HepG2 (cell line): ENCODE measurements at regions not wholly inside any gene's neighbourhood (a gene's known extent, or its start where the extent isn't known, plus 50 kb on each side); places are given as distances from the start of the nearest gene placed in this dataset.

Source experiments
- ARHGAP35 ChIP-seq: sonication (generic); formaldehyde crosslinking; IDR thresholded peaks from 2 replicates; pipeline ENCODE4 v1.9.0; 2022; ENCODE audit warnings: mild to moderate bottlenecking, inconsistent platforms, moderate library complexity, missing genetic modification reagents, borderline replicate concordance
- ARNT ChIP-seq: fragments of 450-650 bp; IDR thresholded peaks from 2 replicates; pipeline ENCODE4 v1.6.1; 2017
- ERF ChIP-seq: IDR thresholded peaks from 2 replicates; pipeline ENCODE4 v1.6.1; 2018; ENCODE audit warnings: missing biosample characterization, missing genetic modification reagents
- GZF1 ChIP-seq: sonication (generic); formaldehyde crosslinking; IDR thresholded peaks from 2 replicates; pipeline ENCODE4 v1.5.1; 2020; ENCODE audit warnings: mild to moderate bottlenecking, missing genetic modification reagents
- HOXA9 ChIP-seq: sonication (generic); formaldehyde crosslinking; IDR thresholded peaks from 2 replicates; pipeline ENCODE4 v1.8.1; 2022; ENCODE audit warnings: missing genetic modification reagents, mild to moderate bottlenecking, moderate library complexity, borderline replicate concordance
- JUND ChIP-seq: sonication (generic); formaldehyde crosslinking; IDR thresholded peaks from 2 replicates; pipeline ENCODE4 v1.8.0; 2022; ENCODE audit warnings: mild to moderate bottlenecking, missing genetic modification reagents
- KMT2B ChIP-seq: IDR thresholded peaks from 2 replicates; pipeline ENCODE4 v1.6.1; 2016; ENCODE audit warnings: missing genetic modification reagents, missing compliant biosample characterization
- MZF1 ChIP-seq: sonication (generic); formaldehyde crosslinking; IDR thresholded peaks from 2 replicates; pipeline ENCODE4 v1.8.1; 2023; ENCODE audit warnings: mild to moderate bottlenecking, missing genetic modification reagents, borderline replicate concordance
- NAIF1 ChIP-seq: sonication (generic); formaldehyde crosslinking; IDR thresholded peaks from 2 replicates; pipeline ENCODE4 v1.5.0; 2020; ENCODE audit warnings: mild to moderate bottlenecking, missing genetic modification reagents, borderline replicate concordance
- NCOA2 ChIP-seq: sonication (generic); formaldehyde crosslinking; IDR thresholded peaks from 2 replicates; pipeline ENCODE4 v1.8.0; 2022; ENCODE audit warnings: inconsistent platforms
- NFYC ChIP-seq: IDR thresholded peaks from 2 replicates; pipeline ENCODE4 v1.6.1; 2016; ENCODE audit warnings: missing genetic modification reagents, missing compliant biosample characterization
- POGZ ChIP-seq: sonication (generic); formaldehyde crosslinking; IDR thresholded peaks from 2 replicates; pipeline ENCODE4 v1.4.0; 2020; ENCODE audit warnings: mild to moderate bottlenecking, missing genetic modification reagents
- RELA ChIP-seq: sonication (generic); formaldehyde crosslinking; IDR thresholded peaks from 2 replicates; pipeline ENCODE4 v1.4.0; 2020; ENCODE audit warnings: missing genetic modification reagents
- SAP130 ChIP-seq: IDR thresholded peaks from 2 replicates; pipeline ENCODE4 v1.6.1; 2016; ENCODE audit warnings: low read depth
- SRSF9 ChIP-seq: fragments of 200-400 bp; formaldehyde crosslinking; IDR thresholded peaks from 2 replicates; pipeline ENCODE4 v1.6.1; 2018; ENCODE audit warnings: borderline replicate concordance, mild to moderate bottlenecking, low read depth, low read length; ENCODE audit not compliant: insufficient read depth, poor library complexity, severe bottlenecking
- ZC3H13 ChIP-seq: sonication (generic); formaldehyde crosslinking; IDR thresholded peaks from 2 replicates; pipeline ENCODE4 v1.8.1; 2023; ENCODE audit warnings: mild to moderate bottlenecking, missing genetic modification reagents, moderate library complexity
- ZKSCAN5 ChIP-seq: sonication (generic); formaldehyde crosslinking; IDR thresholded peaks from 2 replicates; pipeline ENCODE4 v1.5.1; 2020; ENCODE audit warnings: mild to moderate bottlenecking, missing genetic modification reagents
- ZNF263 ChIP-seq: sonication (generic); formaldehyde crosslinking; IDR thresholded peaks from 2 replicates; pipeline ENCODE4 v1.4.0; 2020; ENCODE audit warnings: missing genetic modification reagents
- ZNF281 ChIP-seq: sonication (generic); formaldehyde crosslinking; IDR thresholded peaks from 2 replicates; pipeline ENCODE4 v1.4.0; 2020; ENCODE audit warnings: missing genetic modification reagents, borderline replicate concordance
- ZNF513 ChIP-seq: sonication (generic); formaldehyde crosslinking; conservative IDR thresholded peaks from 2 replicates; pipeline ENCODE4 v1.5.0; 2020; ENCODE audit warnings: missing genetic modification reagents
- ZNF607 ChIP-seq: sonication (generic); formaldehyde crosslinking; IDR thresholded peaks from 2 replicates; pipeline ENCODE4 v1.5.1; 2020; ENCODE audit warnings: missing genetic modification reagents, mild to moderate bottlenecking, borderline replicate concordance
- ZNF639 ChIP-seq: conservative IDR thresholded peaks from 2 replicates; pipeline ENCODE4 v1.6.1; 2018; ENCODE audit warnings: missing genetic modification reagents
- ZNF878 ChIP-seq: sonication (generic); formaldehyde crosslinking; IDR thresholded peaks from 2 replicates; pipeline ENCODE4 v1.8.1; 2023; ENCODE audit warnings: mild to moderate bottlenecking, missing genetic modification reagents, moderate library complexity
- TF ChIP-seq, protein P1 (sequence below): sonication (generic); formaldehyde crosslinking; IDR thresholded peaks from 2 replicates; pipeline ENCODE4 v1.4.0; 2020; ENCODE audit warnings: mild to moderate bottlenecking, missing genetic modification reagents

GRCh38 chr6:26223650-26224546 is 136.7 kb downstream of the HFE start (continued):
- TF ChIP-seq ZNF513, result no peak
- no peak for TF ChIP-seq ARNT
- no peak for TF ChIP-seq RELA (CRISPR knock-in tag)
- TF ChIP-seq ZNF281 (CRISPR knock-in tag), result no peak
- no peak for TF ChIP-seq MZF1
- no peak for TF ChIP-seq ZNF263
- TF ChIP-seq KMT2B (CRISPR knock-in tag), result no peak; the same call in 1 of the 2 replicates
- no peak for TF ChIP-seq HOXA9
- TF ChIP-seq NCOA2 (CRISPR knock-in tag), result 0 out of 2 replicates have a peak, but pooled peaks have one; percentile 11
- no peak for TF ChIP-seq SRSF9
- no peak for TF ChIP-seq ZKSCAN5 (CRISPR knock-in tag)
- TF ChIP-seq POGZ (CRISPR knock-in tag), result peak; percentile 28; the same call in 1 of the 2 replicates
- no peak for TF ChIP-seq GZF1
- no peak for TF ChIP-seq NAIF1 (CRISPR knock-in tag)
- TF ChIP-seq ZNF639 (CRISPR knock-in tag), result no peak
- no peak for TF ChIP-seq ZNF607 (CRISPR knock-in tag)
- no peak for TF ChIP-seq ZC3H13
- TF ChIP-seq, protein P1, sequence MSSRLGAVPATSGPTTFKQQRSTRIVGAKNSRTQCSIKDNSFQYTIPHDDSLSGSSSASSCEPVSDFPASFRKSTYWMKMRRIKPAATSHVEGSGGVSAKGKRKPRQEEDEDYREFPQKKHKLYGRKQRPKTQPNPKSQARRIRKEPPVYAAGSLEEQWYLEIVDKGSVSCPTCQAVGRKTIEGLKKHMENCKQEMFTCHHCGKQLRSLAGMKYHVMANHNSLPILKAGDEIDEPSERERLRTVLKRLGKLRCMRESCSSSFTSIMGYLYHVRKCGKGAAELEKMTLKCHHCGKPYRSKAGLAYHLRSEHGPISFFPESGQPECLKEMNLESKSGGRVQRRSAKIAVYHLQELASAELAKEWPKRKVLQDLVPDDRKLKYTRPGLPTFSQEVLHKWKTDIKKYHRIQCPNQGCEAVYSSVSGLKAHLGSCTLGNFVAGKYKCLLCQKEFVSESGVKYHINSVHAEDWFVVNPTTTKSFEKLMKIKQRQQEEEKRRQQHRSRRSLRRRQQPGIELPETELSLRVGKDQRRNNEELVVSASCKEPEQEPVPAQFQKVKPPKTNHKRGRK (CRISPR knock-in tag), result no peak
- no peak for TF ChIP-seq ARHGAP35 (CRISPR knock-in tag)
- peak; percentile 76 for TF ChIP-seq NFYC (CRISPR knock-in tag)
- TF ChIP-seq JUND (CRISPR knock-in tag), result no peak
- TF ChIP-seq ERF (CRISPR knock-in tag), result 0 out of 2 replicates have a peak, but pooled peaks have one; percentile 41
- peak; percentile 63; the same call in 1 of the 2 replicates for TF ChIP-seq ZNF878 (CRISPR knock-in tag)
- peak; percentile 71 for TF ChIP-seq SAP130 (CRISPR knock-in tag)
